Transverse colon (tissue), 4 donors: ENCODE measurements at regions not wholly inside any gene's neighbourhood (a gene's known extent, or its start where the extent isn't known, plus 50 kb on each side); places are given as distances from the start of the nearest gene placed in this dataset.
"Not testable (repeated sequence)": the region's sequence is repeated elsewhere in the genome, so short reads cannot be mapped to it uniquely, and the experiment has no call there.

Source experiments
- DNase-seq: peaks from one replicate; pipeline ENCODE4 v3.0.0-alpha.2; 2019
- H3K27ac ChIP-seq, 4 donors: fragments of 200-600 bp; sonication (generic); 2 replicates each; pipeline ENCODE4 v1.5.1; 2016 to 2018; ENCODE audit warnings: inconsistent platforms in 4 of 4
- H3K27me3 ChIP-seq: fragments of 200-600 bp; sonication (generic); 2 replicates; pipeline ENCODE4 v1.5.1; 2017; ENCODE audit warnings: inconsistent platforms
- H3K36me3 ChIP-seq, 4 donors: fragments of 200-600 bp; sonication (generic); 2 replicates each; pipeline ENCODE4 v1.5.1; 2017 to 2019; ENCODE audit warnings: inconsistent platforms in 4 of 4
- H3K4me1 ChIP-seq, 4 donors: fragments of 200-600 bp; sonication (generic); 2 replicates each; pipeline ENCODE4 v1.5.1; 2017 to 2020; ENCODE audit warnings: inconsistent platforms in 4 of 4
- H3K4me3 ChIP-seq, 4 donors: fragments of 200-600 bp; sonication (generic); 1 replicate in 1 of 4; 2 replicates in 3 of 4; pipeline versions ENCODE4 v1.5.1 to v1.6.1; 2017 to 2019; ENCODE audit warnings: inconsistent platforms in 4 of 4
- H3K9me3 ChIP-seq, 2 donors: fragments of 200-600 bp; sonication (generic); 2 replicates each; pipeline ENCODE4 v1.5.1; 2017 to 2019; ENCODE audit warnings: inconsistent platforms in 2 of 2
- WGBS, 2 donors: methylation state at CpG; one replicate each; pipeline ENCODE4 v1.1.5; 2018; ENCODE audit warnings: low coverage in 1 of 2; 5-methylcytosine and 5-hydroxymethylcytosine counted together
- in situ Hi-C, 4 donors: fragments of 200-750 bp; cut with MboI; loops; one replicate each; pipeline versions ENCODE4 v1.15.0 to v1.15.1; 2017; ENCODE audit warnings: low sequenced_read_pairs in 3 of 4, low pct_ligation_motif_present in 1 of 4, low pct_unique_long_range_greater_than_20kb in 1 of 4
- intact Hi-C: fragments of 100-400 bp; cut with DNase I; formaldehyde crosslinking; loops from one replicate; pipeline ENCODE4 v1.15.1; 2023; ENCODE audit warnings: low total_unique reads

DNA sequence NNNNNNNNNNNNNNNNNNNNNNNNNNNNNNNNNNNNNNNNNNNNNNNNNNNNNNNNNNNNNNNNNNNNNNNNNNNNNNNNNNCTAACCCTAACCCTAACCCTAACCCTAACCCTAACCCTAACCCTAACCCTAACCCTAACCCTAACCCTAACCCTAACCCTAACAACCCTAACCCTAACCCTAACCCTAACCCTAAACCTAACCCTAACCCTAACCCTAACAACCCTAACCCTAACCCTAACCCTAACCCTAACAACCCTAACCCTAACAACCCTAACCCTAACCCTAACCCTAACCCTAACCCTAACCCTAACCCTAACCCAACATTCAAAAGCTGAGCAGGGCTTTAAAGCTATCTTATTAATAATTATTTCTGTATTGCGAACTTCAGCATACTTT lies 182.5 kb upstream of the FAM20C start:
- H3K4me3 ChIP-seq, H3K27me3 ChIP-seq, H3K4me1 ChIP-seq, intact Hi-C loops, H3K9me3 ChIP-seq, in situ Hi-C loops, H3K36me3 ChIP-seq, DNase-seq, H3K27ac ChIP-seq: not testable (repeated sequence)
- WGBS, 2 donors, result no CpG with 5 or more reads among the region's 1 CpG

DNA sequence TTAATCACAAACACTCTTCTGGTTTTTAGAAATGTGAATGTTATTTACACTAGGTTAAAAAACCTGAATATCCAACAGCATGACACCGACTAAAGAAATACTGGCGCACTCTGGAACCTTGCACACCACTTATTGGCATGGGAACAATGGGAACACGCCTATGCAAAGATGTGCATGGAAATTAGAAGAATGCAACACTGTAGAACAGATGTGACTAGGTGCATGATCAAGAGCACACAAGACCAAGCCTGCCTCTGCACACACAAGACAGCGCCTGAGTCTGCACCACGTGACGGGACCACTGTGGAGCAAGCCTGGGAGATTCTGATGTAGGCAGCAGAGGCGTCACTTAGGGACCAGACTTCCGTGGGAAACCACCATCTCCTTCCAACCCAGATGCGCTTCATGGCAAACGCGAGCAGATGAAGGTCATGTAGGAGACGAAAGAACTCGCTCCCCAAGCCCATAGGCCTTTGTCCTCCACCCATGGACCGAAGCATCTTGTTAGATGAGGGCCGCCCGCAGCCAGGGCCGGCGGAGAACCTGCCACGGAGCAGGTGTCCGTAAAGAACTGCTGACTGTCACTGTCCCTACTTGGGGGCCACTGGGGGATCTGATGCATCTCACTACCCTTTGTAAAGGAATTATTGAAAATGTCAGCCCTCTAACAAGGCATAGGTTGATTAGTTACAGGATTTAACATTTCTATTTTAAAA lies 159.6 kb upstream of the FAM20C start:
- H3K4me3 ChIP-seq, H3K9me3 ChIP-seq, in situ Hi-C loops, DNase-seq, intact Hi-C loops, H3K36me3 ChIP-seq, H3K27ac ChIP-seq, H3K27me3 ChIP-seq, H3K4me1 ChIP-seq: not testable (repeated sequence)
- WGBS, 2 donors, result no CpG with 5 or more reads among the region's 20 CpGs

DNA sequence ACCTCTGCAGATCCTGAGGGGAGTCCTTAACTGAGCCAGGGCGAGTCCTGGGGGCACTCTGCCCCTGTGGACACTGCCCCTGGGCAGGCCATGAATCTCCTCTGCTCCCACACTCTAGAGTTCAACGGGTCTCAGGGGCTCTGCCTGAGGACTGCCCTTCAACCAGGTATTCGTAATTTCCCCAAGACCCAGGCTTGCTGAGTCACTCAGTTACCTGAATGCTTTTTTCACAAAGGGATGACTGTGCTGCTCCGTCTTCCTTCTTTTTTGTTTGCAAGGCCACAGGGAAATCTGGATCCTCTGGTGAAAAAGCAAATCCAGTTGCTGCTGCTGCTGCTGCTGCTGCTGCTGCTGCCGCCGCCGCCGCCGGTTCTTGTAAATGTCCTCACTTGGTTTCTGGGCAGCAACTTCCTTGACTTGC lies 157.2 kb upstream of the FAM20C start:
- 62% methylated on average over 4 of the region's 9 CpGs; no CpG with 5 or more reads in 1 of the 2 donors for WGBS, 2 donors

DNA sequence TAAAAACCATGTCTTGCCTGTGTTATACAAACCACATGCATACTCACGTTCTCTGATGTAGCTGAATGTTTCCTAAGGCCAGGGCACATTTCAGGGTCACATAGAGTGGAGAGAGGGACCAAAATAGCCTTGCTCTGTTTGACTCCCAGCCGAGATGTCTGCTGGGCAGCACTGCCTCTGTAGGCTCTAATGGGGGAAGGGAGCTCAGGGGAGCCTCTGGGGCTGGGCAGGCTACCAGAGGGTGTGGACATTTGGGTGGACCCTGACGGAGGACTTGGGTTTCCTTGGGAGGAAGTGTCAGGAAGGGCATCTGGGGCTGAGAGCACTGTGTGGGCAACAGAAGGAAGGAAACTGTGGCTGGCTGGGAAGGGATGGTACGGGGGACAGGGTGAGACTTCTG lies 155.8 kb upstream of the FAM20C start:
- WGBS, 2 donors, result no CpG with 5 or more reads among the region's 4 CpGs
- in situ Hi-C loops, DNase-seq, H3K9me3 ChIP-seq, H3K27ac ChIP-seq, H3K27me3 ChIP-seq, intact Hi-C loops, H3K36me3 ChIP-seq, H3K4me1 ChIP-seq, H3K4me3 ChIP-seq: not testable (repeated sequence)

More for the DNA sequence above, 157.2 kb upstream of the FAM20C start:
- H3K9me3 ChIP-seq, H3K27me3 ChIP-seq, intact Hi-C loops, in situ Hi-C loops, H3K27ac ChIP-seq, H3K36me3 ChIP-seq, H3K4me1 ChIP-seq, H3K4me3 ChIP-seq: not testable (repeated sequence)
- peak; percentile 5 for DNase-seq

GRCh38 chr7:37656-38055 lies 154.7 kb upstream of the FAM20C start:
- WGBS, 2 donors, result 93 to 97% methylated on average over 9 to 10 of the region's 10 CpGs
- DNase-seq, H3K27ac ChIP-seq, in situ Hi-C loops, H3K4me1 ChIP-seq, H3K4me3 ChIP-seq, H3K36me3 ChIP-seq, intact Hi-C loops, H3K27me3 ChIP-seq, H3K9me3 ChIP-seq: not testable (repeated sequence)

DNA sequence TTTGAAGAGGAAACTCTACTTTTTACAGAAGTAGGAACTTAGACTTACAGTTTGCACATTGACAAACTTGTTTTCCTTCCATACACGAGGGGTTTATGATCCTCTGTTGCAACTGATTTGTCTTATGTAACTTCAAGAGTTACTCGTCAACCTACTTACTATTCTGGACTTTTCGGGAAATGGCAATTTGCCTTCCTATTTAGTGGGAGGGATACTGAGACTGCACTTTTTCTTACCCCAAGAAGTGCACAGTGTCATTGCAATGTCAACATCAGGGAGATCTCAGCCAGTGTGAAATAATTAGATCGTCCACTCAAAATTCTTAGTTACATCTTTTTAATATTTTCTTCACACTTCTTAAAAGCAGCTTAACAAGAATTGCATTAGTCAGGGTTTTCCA lies 153.9 kb upstream of the FAM20C start:
- H3K4me3 ChIP-seq, H3K4me1 ChIP-seq, H3K9me3 ChIP-seq, H3K27me3 ChIP-seq, H3K27ac ChIP-seq, intact Hi-C loops, in situ Hi-C loops, DNase-seq, H3K36me3 ChIP-seq: not testable (repeated sequence)
- WGBS, 2 donors, result no CpG with 5 or more reads among the region's 4 CpGs

- H3K4me3 ChIP-seq, H3K9me3 ChIP-seq, H3K27me3 ChIP-seq, H3K27ac ChIP-seq, H3K4me1 ChIP-seq, in situ Hi-C loops, intact Hi-C loops, H3K36me3 ChIP-seq: not testable (repeated sequence)
- 44% methylated on average over 4 of the region's 5 CpGs; no CpG with 5 or more reads in 1 of the 2 donors for WGBS, 2 donors
- peak; percentile 7 for DNase-seq
These were observed 152.2 kb upstream of the FAM20C start for GRCh38 chr7:39984-40740.
